ENCODE measurements at regions not wholly inside any gene's neighbourhood (a gene's known extent, or its start where the extent isn't known, plus 50 kb on each side); places are given as distances from the start of the nearest gene placed in this dataset.

DNA sequence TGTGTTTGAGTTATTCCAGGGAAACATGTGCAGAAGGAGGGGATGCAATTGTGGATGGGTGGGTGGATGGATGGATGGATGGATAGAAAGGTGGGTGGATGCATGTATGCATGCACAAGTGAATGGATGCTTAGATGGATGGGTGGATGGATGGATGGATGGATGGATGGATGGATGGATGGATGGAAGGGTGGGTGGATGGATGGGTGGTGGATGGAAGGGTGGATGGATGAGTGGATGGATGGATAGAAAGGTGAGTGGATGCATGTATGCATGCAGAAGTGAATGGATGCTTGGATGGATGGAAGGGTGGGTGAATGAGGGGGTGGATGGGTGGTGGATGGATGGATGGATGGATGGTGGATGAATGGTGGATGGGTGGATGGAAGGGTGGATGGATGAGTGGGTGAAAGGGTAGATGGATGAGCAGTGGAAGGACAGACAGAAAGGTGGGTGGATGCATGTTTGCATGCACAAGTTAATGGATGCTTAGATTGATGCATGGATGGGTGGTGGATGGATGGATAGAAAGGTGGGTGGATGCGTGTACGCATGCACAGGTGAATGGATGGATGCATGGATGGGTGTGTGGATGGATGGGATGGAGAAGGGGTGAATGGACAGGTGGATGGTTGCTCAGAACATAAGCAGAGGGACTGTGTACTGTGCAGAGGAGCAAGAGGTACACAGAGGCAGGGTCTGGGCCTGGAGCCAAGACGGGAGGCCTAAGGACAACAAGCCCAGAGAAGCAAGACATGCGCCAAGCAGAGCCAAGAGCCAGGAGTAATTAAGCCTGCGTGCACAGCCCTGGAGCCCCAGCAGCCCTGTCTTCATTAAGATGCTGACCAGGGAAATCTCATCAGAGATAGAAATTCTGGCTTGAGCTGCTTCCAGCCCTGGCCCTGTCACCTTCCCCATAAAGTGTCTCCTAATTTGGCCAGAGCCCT lies 84.6 kb upstream of the PPP1R26 start:
- Histone ChIP-seq H2AK5ac (ENCODE audit: low read depth, low read length) (no peak overlapping the region), H3K9me1 (ENCODE audit: insufficient read depth, low read length) (no peaks in the 10 kb centered on the region), H3K27me3 (ENCODE audit: control insufficient read depth, insufficient read depth, low read length) (no peaks in the 10 kb centered on the region), H3K9me3 (ENCODE audit: control insufficient read depth, insufficient read depth, low read length) (peaks cover 41% of the 10 kb centered on the region), H4K5ac (ENCODE audit: low read depth, low read length) (no peak overlapping the region), H2AFZ (replicated peaks; ENCODE audit: low read length, poor library complexity) (no peak overlapping the region), H2AK9ac (replicated peaks; ENCODE audit: low read depth, low read length, poor library complexity) (no peak overlapping the region), H2BK120ac (ENCODE audit: low read depth, low read length) (no peak overlapping the region), H3K79me1 (ENCODE audit: low read depth in 1 of 2, low read length in 2 of 2) (no peaks in the 10 kb centered on the region), H3K4me3 (ENCODE audit: insufficient read depth, low read depth, low read length) (no peak overlapping the region), H3K18ac (ENCODE audit: low read depth, low read length) (no peak overlapping the region), H3K36me3 (ENCODE audit: control insufficient read depth, insufficient read depth, low read length) (no peaks in the 10 kb centered on the region), H4K8ac (ENCODE audit: low read depth in 2 of 2, low read length in 2 of 2) (no peak overlapping the region), H2BK5ac (ENCODE audit: low read depth, low read length, poor library complexity, severe bottlenecking) (no peak overlapping the region), H3K4me2 (ENCODE audit: low read depth, low read length) (no peak overlapping the region), H2BK20ac (ENCODE audit: low read depth, low read length) (no peak overlapping the region), H3K9ac (ENCODE audit: low read depth, low read length) (no peak overlapping the region), H3K56ac (ENCODE audit: extremely low read depth, insufficient read depth, low read length) (no peak overlapping the region), H3K14ac (replicated peaks; ENCODE audit: low read depth, low read length) (no peak overlapping the region), H3K4me1 (ENCODE audit: control insufficient read depth, insufficient read depth, low read length) (no peaks in the 10 kb centered on the region), H2BK15ac (ENCODE audit: low read depth, low read length) (no peak overlapping the region), H3K4ac (ENCODE audit: low read depth, low read length) (no peak overlapping the region), H3K27ac (ENCODE audit: insufficient read depth, low read length) (no peak overlapping the region), H3K23ac (ENCODE audit: low read depth, low read length) (no peak overlapping the region), H4K20me1 (ENCODE audit: insufficient read depth, low read length) (no peaks in the 10 kb centered on the region), H4K91ac (ENCODE audit: insufficient read depth, low read depth, low read length) (no peak overlapping the region)
- dilution Hi-C loops (cut with HindIII; ENCODE audit: low sequenced_read_pairs, unreplicated experiment): no loop called here
- POLR2A ChIA-PET (ENCODE audit: unreplicated experiment): no interaction called here
- TF ChIP-seq MAFK (IDR thresholded peaks at IDR 0.05; ENCODE audit: low read depth, low read length): no peak
- no peak for TF ChIP-seq MXI1 (IDR thresholded peaks at IDR 0.05; ENCODE audit: borderline replicate concordance, low read depth, low read length)
- TF ChIP-seq, protein P1, sequence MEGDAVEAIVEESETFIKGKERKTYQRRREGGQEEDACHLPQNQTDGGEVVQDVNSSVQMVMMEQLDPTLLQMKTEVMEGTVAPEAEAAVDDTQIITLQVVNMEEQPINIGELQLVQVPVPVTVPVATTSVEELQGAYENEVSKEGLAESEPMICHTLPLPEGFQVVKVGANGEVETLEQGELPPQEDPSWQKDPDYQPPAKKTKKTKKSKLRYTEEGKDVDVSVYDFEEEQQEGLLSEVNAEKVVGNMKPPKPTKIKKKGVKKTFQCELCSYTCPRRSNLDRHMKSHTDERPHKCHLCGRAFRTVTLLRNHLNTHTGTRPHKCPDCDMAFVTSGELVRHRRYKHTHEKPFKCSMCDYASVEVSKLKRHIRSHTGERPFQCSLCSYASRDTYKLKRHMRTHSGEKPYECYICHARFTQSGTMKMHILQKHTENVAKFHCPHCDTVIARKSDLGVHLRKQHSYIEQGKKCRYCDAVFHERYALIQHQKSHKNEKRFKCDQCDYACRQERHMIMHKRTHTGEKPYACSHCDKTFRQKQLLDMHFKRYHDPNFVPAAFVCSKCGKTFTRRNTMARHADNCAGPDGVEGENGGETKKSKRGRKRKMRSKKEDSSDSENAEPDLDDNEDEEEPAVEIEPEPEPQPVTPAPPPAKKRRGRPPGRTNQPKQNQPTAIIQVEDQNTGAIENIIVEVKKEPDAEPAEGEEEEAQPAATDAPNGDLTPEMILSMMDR (conservative IDR thresholded peaks at IDR 0.05; ENCODE audit: low read depth, low read length): no peak
- no peak for TF ChIP-seq POLR2A (IDR thresholded peaks at IDR 0.05; ENCODE audit: low read depth, low read length)
- in situ Hi-C loops (cut with MboI; ENCODE audit: low sequenced_read_pairs): no loop called here
- no TSS peak for BruUV-seq (replicated peaks)
- ATAC-seq (ENCODE audit: low read depth) (no peak), DNase-seq (no peak)
- intact Hi-C loops (cut with micrococcal nuclease): no loop called here
- 53% methylated on average over 2 of the region's 5 CpGs; no CpG with 5 or more reads in 1 of the 2 experiments for WGBS, 2 experiments (ENCODE audit: extremely low coverage in 2 of 2, insufficient read length in 1 of 2)
- CTCF ChIA-PET: no interaction called here

Measured in IMR-90 (cell line).